ENCODE measurements at regions not wholly inside any gene's neighbourhood (a gene's known extent, or its start where the extent isn't known, plus 50 kb on each side); places are given as distances from the start of the nearest gene placed in this dataset.

- TF ChIP-seq CTCF (conservative IDR thresholded peaks at IDR 0.05 in 1 of 2, IDR thresholded peaks at IDR 0.05 in 1 of 2; ENCODE audit: extremely low read depth in 1 of 2, insufficient read depth in 1 of 2, low read depth in 1 of 2, low read length in 2 of 2) (no peak), EZH2 (IDR thresholded peaks at IDR 0.05; ENCODE audit: borderline replicate concordance, low read length) (no peak)
Observed at GRCh38 chr6:139961190-139961589, 586.7 kb upstream of the CITED2 start.

All from mammary epithelial cell (primary cell).